GM21529 (cell line): ENCODE measurements at regions not wholly inside any gene's neighbourhood (a gene's known extent, or its start where the extent isn't known, plus 50 kb on each side); places are given as distances from the start of the nearest gene placed in this dataset.
"Not testable (repeated sequence)": the region's sequence is repeated elsewhere in the genome, so short reads cannot be mapped to it uniquely, and the experiment has no call there.

Source experiments
- ATAC-seq: cut with Tn5 transposase; IDR thresholded peaks from one replicate; pipeline ENCODE4 v1.9.1; 2021; ENCODE audit not compliant: unreplicated experiment

GRCh38 chr14:37974421-37974820 is 233.3 kb upstream of the SSTR1 start:
- ATAC-seq, result no peak

- ATAC-seq, result no peak
Observed at GRCh38 chr14:37977481-37977880, 230.2 kb upstream of the SSTR1 start.

DNA sequence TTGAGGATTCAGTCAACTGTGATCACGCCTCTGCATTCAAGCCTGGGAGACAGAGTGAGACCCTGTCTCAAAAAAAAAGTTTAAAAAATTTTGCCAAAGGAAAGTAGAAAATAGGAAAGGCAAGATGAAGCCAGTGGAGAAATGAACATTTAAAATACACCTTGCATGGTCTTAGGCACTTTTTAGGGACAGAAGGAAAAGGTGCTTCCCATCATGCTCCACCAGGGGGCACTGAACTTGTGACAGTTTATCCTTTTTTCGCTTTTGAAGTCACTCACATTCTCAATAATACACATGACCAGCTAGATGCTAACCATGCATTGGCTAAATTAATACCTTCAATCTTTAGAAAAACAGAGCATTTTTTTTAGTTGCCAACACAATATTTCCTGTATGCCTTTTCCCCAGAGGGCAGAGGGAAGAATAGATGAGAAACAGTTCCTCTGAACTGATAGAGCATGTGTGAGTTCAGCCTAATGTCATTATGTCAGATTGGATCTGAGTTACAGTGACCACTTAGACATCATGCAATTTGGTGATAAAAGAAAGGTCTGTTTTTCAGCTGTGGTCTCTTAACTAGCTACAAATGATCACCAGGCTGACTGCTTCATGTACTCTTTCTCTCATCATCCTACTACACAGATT is 221.8 kb upstream of the SSTR1 start:
- ATAC-seq, result no peak

DNA sequence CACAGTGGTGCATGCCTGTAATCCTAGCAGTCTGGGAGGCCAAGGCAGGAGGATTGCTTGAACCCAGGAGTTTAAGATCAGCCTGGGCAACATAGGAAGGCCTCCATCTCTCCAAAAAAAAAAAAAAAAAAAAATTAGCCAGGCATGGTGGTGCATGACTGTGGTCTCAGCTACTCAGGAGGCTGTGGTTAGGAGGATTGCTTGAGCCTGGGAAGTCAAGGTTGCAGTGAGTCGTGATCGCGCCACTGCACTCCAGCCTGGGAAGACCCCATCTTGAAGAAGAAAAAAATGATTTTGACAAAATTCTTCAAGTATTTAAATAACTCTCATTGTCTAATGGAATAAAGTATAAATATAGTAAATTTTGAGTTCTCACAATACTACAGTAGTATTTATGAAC is 219.2 kb upstream of the SSTR1 start:
- no peak for ATAC-seq

DNA sequence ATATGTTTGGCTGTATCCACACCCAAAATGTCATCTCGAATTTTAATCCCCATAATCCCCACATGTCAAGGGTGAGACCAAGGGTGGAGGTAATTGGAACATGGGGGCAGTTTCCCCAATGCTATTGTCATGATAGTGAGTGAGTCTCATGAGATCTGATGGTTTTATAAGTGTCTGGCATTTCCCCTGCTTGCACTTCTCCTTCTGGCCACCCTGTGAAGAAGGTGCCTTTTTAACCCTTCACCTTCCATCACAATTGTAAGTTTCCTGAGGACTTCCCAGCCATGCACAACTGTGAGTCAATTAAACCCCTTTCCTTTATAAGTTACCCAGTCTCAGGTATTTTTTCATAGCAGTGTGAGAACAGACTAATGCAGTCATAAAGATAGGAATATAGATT is 216.7 kb upstream of the SSTR1 start:
- no peak for ATAC-seq

- no peak for ATAC-seq
Observed at GRCh38 chr14:37992499-37992898, 215.2 kb upstream of the SSTR1 start.

DNA sequence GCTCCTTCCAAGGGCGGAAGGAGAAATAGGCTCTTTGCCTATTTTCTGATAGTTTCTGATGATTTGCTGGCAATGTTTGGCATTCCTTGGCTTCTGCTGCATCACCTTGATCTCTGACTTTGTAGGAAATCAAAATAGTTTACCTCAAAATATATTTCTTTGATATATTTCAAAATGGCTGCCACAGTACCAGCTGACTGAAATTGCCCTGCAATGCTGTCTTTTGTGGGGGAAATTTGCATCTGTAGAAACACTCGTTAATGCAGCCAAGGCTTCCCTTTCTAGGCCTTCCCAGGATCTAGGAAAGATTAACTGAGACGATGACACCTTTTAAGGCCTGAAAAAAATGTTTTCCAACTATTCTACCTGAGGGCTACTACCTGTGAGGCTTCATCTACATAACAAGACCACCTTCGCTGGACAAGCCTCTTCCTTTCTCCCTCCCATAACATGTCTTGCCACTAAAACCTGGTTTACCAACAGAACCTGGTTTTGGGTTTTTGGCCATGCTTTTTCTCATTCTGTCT is 212.8 kb upstream of the SSTR1 start:
- no peak for ATAC-seq

DNA sequence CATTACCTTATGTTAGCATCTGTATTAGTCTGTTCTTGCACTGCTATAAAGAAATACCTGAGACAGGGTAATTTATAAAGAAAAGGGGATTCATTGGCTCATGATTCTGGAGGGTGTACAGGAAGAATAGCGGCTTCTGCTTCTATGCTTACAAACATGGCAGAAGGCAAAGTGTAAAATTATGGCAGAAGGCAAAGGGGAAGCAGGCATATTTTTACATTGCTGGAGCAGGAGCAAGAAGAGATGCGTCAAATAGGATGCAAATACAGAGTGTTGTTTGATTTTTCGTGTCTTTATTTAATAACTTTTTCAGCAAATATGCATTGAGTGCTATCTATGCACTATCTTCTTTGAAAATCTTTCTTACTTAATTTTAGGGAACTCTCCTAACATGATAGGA is 210.7 kb upstream of the SSTR1 start:
- ATAC-seq, result no peak

DNA sequence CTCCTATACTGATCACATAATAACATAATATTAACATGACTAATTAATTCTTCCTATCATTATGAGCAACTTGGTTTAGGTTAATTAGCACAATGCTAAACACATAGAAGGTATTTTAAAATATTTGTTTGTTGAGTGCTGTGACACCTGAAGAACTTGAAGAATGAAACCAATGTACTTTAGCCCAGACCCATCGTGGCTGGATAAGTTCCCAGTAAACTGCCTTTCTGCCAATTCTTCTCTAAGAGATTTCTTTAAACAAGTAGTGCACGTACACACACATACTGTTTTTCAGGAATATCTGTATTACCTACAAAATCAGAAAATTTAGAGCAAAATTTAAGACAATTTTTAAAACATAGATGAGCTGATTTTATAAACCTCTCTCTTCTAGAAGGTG is 207.4 kb upstream of the SSTR1 start:
- ATAC-seq, result no peak

- ATAC-seq, result no peak
Observed at GRCh38 chr14:38001501-38001900, 206.2 kb upstream of the SSTR1 start.

GRCh38 chr14:38003746-38004609 is 203.7 kb upstream of the SSTR1 start:
- ATAC-seq, result no peak

DNA sequence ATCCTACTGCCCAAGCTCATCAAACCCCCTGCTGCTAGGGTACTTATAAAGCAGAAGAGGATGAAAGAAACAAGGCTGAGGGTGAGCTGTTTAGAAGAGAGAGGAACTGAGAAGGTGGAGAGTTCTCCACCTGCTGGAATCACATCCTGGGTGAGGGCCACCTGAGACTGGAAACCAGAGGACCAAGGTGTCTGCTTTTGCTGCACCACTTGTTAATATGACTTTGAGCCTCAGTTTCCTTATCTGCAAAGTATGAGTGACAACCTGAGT is 203.2 kb upstream of the SSTR1 start:
- no peak for ATAC-seq

GRCh38 chr14:38011156-38011555 is 196.5 kb upstream of the SSTR1 start:
- ATAC-seq, result not testable (repeated sequence)

GRCh38 chr14:38012056-38012455 is 195.6 kb upstream of the SSTR1 start:
- ATAC-seq, result no peak

DNA sequence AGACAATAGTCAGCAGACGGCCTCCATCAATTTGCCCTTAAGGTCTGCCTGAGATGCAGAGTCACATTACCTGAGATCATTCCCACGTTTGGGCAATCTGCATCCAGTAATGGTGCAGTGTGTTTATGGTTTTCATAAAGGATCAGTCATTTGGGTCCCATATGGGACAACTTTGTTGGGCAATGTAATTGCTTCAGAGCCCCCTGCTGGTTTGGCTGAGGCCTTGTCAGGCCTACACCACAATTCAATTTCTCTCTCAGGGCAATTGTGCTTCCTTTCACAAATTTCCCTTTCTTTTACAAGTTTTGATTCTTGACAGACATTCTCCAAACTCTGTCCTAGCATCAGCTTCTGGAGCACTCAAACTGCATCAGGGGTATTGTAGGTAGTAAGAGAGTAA is 191.2 kb upstream of the SSTR1 start:
- no peak for ATAC-seq

GRCh38 chr14:38021861-38022260 is 185.8 kb upstream of the SSTR1 start:
- no peak for ATAC-seq

DNA sequence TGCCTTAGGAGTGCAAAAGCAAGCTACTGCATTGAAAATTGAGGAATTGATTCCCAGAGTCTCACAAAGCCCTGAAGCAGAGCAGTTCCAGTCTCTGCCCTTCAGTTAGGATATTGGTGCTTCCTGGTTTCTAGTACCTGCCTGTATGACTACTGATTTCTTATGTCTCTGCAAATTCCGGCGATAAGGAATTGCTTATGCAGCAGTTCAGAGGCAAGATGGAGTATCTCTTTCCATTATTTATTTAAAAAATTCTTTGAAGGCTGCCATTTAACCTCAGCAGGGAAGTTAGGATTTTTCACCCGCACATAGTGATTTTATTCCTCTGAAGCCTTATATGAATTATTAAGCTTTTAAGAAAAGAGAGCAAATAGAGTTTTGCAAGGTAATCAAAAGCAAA is 184.9 kb upstream of the SSTR1 start:
- no peak for ATAC-seq

- ATAC-seq, result no peak
Observed at GRCh38 chr14:38038171-38038570, 169.5 kb upstream of the SSTR1 start.

DNA sequence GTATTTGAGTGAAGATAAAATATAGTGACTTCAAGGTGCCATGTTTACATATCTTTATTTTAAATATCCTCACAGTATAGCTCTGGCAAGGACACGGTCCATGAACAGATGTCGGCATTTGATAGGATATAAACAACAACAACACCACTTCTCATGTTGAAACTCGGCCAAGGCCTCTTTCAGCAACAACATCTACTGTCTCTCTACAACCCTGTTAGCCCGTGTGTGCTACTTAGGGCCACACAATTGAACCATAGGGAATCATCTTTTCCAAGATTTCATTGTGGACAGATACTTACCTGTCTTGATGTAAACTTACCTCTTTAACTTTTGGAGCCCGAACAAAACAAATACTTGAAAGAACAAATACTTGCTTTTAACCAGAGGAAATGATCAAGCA is 168.7 kb upstream of the SSTR1 start:
- no peak for ATAC-seq

GRCh38 chr14:38039496-38039895 is 168.2 kb upstream of the SSTR1 start:
- ATAC-seq, result no peak

DNA sequence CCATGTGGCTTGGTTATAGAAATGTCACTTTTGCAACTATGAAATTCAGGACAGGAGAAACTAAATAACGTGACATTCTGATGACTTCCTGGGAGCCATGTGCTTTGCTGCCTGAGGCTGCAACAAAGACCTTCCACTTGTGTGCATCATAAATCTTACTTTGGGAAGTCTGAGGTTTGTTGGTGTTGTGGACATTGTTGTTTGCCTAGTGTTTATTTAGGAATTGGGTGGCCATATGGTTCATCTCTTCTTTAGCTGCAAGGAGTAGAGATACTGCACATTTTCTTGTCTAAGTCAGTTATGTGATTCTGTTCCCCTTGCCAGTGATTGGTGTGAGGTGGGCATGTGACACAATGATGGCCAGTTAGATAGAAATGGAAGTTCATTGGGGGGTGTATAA is 167.3 kb upstream of the SSTR1 start:
- no peak for ATAC-seq

DNA sequence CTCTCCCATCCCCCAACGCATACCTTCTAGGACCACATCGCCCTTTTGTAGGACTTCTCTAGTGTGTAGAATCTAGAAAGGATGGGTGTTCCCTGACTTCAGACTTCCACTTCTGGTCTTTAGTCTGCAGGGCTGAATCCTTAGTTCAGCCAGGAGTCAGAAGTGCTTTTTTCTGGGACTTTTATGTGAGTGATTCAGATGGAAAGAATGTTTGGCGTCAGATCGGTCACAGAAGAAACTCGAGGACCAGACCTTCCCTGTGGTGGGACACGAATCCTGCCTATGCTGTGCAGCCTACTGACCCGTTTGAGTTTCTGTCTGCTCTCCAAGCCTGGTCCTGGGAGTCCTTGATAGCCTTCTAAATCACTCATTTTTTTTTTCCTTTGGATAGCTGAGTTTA is 165.4 kb upstream of the SSTR1 start:
- no peak for ATAC-seq

DNA sequence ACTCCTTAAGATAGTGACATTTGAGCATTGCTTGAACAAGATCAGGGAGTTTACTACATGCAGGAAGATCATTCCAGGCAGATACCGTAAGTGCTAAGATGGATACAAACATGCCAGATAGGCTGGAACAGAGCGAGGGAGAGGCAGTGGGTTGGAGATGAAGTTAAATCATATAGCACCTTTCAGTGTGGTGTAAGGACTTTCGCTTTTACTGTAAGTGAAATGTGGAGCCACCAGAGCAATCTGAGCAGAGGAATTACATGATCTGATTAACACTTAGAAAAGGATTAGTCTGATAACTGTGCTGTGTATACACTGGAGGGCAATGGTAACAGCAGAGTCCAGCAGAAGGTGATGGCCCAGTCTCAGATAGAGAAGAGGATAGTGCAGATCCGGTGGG is 163.0 kb upstream of the SSTR1 start:
- ATAC-seq, result no peak
